Posterior vena cava (tissue), 2 donors: ENCODE measurements at regions not wholly inside any gene's neighbourhood (a gene's known extent, or its start where the extent isn't known, plus 50 kb on each side); places are given as distances from the start of the nearest gene placed in this dataset.

Experiments used
- DNase-seq: peaks from one replicate; pipeline ENCODE4 v3.0.0-alpha.2; 2020; ENCODE audit warnings: low spot score
- intact Hi-C, 2 donors: fragments of 100-400 bp; cut with DNase I; formaldehyde crosslinking; loops; one replicate each; pipeline versions ENCODE4 v1.14.1 to v1.14.2; 2022 to 2023
- donor health status: DM: yes; HTN: yes; CAD: no.
- donor health status: DM: yes; HTN: yes; CAD: no.

GRCh38 chrX:6917666-6918065, 229.8 kb upstream of the STS start:
- no peak for DNase-seq
- intact Hi-C loops, result no loop called here

- intact Hi-C loops, result no loop called here
Observed at GRCh38 chrX:6910218-6910617, 237.3 kb upstream of the STS start.

GRCh38 chrX:6909396-6909795, 238.1 kb upstream of the STS start:
- DNase-seq, result no peak
- intact Hi-C loops, result no loop called here

More at GRCh38 chrX:6910218-6910617, 237.3 kb upstream of the STS start:
- no peak for DNase-seq

- intact Hi-C loops, result no loop called here
Observed at GRCh38 chrX:6906608-6907007, 240.9 kb upstream of the STS start.

GRCh38 chrX:6904156-6904555, 243.4 kb upstream of the STS start:
- intact Hi-C loops, result loop anchor here in 1 of 2 donors (5.0 kb wide), 1 partner anchor 1687 kb away; no protein-coding TSS in a partner anchor
- DNase-seq, result no peak

More at GRCh38 chrX:6906608-6907007, 240.9 kb upstream of the STS start:
- DNase-seq, result no peak

- intact Hi-C loops, result no loop called here
- DNase-seq, result no peak
Observed at GRCh38 chrX:6898371-6898770, 249.1 kb upstream of the STS start.

- intact Hi-C loops, result no loop called here
- DNase-seq, result no peak
Observed at GRCh38 chrX:6891404-6891803, 256.1 kb upstream of the STS start.

GRCh38 chrX:6890544-6891261, 256.8 kb upstream of the STS start:
- DNase-seq, result no peak
- intact Hi-C loops, result no loop called here

- DNase-seq, result no peak
- intact Hi-C loops, result loop anchor here in 1 of 2 donors (5.0 kb wide), 1 partner anchor 1896 kb away; no protein-coding TSS in a partner anchor
Observed at GRCh38 chrX:6885909-6886308, 261.6 kb upstream of the STS start.

GRCh38 chrX:6885396-6885795, 262.1 kb upstream of the STS start:
- DNase-seq, result no peak
- intact Hi-C loops, result loop anchor here in 1 of 2 donors (5.0 kb wide), 1 partner anchor 1897 kb away; no protein-coding TSS in a partner anchor

- intact Hi-C loops, result no loop called here
Observed at GRCh38 chrX:6861456-6861855, 286.1 kb upstream of the STS start.

GRCh38 chrX:6857749-6858148, 289.8 kb upstream of the STS start:
- intact Hi-C loops, result no loop called here
- DNase-seq, result no peak

More at GRCh38 chrX:6861456-6861855, 286.1 kb upstream of the STS start:
- no peak for DNase-seq

- intact Hi-C loops, result no loop called here
- DNase-seq, result no peak
Observed at GRCh38 chrX:6856471-6856870, 291.0 kb upstream of the STS start.

- DNase-seq, result no peak
- intact Hi-C loops, result no loop called here
Observed at GRCh38 chrX:6852869-6853268, 294.6 kb upstream of the STS start.

GRCh38 chrX:6852121-6852520, 295.4 kb upstream of the STS start:
- intact Hi-C loops, result no loop called here
- no peak for DNase-seq

GRCh38 chrX:6851140-6851539, 296.4 kb upstream of the STS start:
- no peak for DNase-seq

GRCh38 chrX:6849716-6850414, 297.6 kb upstream of the STS start:
- DNase-seq, result no peak
- intact Hi-C loops, result no loop called here

More at GRCh38 chrX:6851140-6851539, 296.4 kb upstream of the STS start:
- intact Hi-C loops, result no loop called here

- intact Hi-C loops, result no loop called here
- DNase-seq, result no peak
Observed at GRCh38 chrX:6832619-6833018, 297.7 kb upstream of the VCX3A start.

GRCh38 chrX:6826856-6827255, 291.9 kb upstream of the VCX3A start:
- DNase-seq, result no peak
- intact Hi-C loops, result no loop called here

GRCh38 chrX:6821730-6822129, 286.8 kb upstream of the VCX3A start:
- DNase-seq, result no peak
- intact Hi-C loops, result no loop called here
